ENCODE measurements at regions not wholly inside any gene's neighbourhood (a gene's known extent, or its start where the extent isn't known, plus 50 kb on each side); places are given as distances from the start of the nearest gene placed in this dataset.
"Not testable (repeated sequence)": the region's sequence is repeated elsewhere in the genome, so short reads cannot be mapped to it uniquely, and the experiment has no call there.

- DNase-seq (ENCODE audit: low spot score): not testable (repeated sequence)
Measured at GRCh38 chr7:121497545-121497944, 101.4 kb upstream of the FAM3C start.

- DNase-seq (ENCODE audit: low spot score): no peak
Measured at GRCh38 chr7:121494516-121494915, 98.4 kb upstream of the FAM3C start.

GRCh38 chr7:121493553-121493952, 97.4 kb upstream of the FAM3C start:
- DNase-seq (ENCODE audit: low spot score): no peak

GRCh38 chr7:121490309-121490708, 94.2 kb upstream of the FAM3C start:
- no peak for DNase-seq (ENCODE audit: low spot score)

- DNase-seq (ENCODE audit: low spot score): no peak
Measured at GRCh38 chr7:121489440-121489839, 93.3 kb upstream of the FAM3C start.

- DNase-seq (ENCODE audit: low spot score): no peak
Measured at GRCh38 chr7:121488111-121488650, 92.1 kb upstream of the FAM3C start.

- no peak for DNase-seq (ENCODE audit: low spot score)
Measured at GRCh38 chr7:121486590-121486989, 90.5 kb upstream of the FAM3C start.

GRCh38 chr7:121485467-121486243, 89.5 kb upstream of the FAM3C start:
- DNase-seq (ENCODE audit: low spot score): no peak

GRCh38 chr7:121484089-121484763, 88.1 kb upstream of the FAM3C start:
- DNase-seq (ENCODE audit: low spot score): no peak

- DNase-seq (ENCODE audit: low spot score): no peak
Measured at GRCh38 chr7:121480566-121481335, 84.6 kb upstream of the FAM3C start.

- DNase-seq (ENCODE audit: low spot score): no peak
Measured at GRCh38 chr7:121480058-121480457, 84.0 kb upstream of the FAM3C start.

GRCh38 chr7:121479466-121479865, 83.4 kb upstream of the FAM3C start:
- DNase-seq (ENCODE audit: low spot score): no peak

- no peak for DNase-seq (ENCODE audit: low spot score)
Measured at GRCh38 chr7:121475806-121476205, 79.7 kb upstream of the FAM3C start.

- no peak for DNase-seq (ENCODE audit: low spot score)
Measured at GRCh38 chr7:121474301-121474673, 78.2 kb upstream of the FAM3C start.

- no peak for DNase-seq (ENCODE audit: low spot score)
Measured at GRCh38 chr7:121473645-121474300, 77.7 kb upstream of the FAM3C start.

GRCh38 chr7:121466455-121466854, 70.3 kb upstream of the FAM3C start:
- DNase-seq (ENCODE audit: low spot score): no peak

- no peak for DNase-seq (ENCODE audit: low spot score)
Measured at GRCh38 chr7:121459148-121459547, 63.0 kb upstream of the FAM3C start.

GRCh38 chr7:121456785-121457359, 60.8 kb upstream of the FAM3C start:
- no peak for DNase-seq (ENCODE audit: low spot score)

- no peak for DNase-seq (ENCODE audit: low spot score)
Measured at GRCh38 chr7:121456015-121456414, 59.9 kb upstream of the FAM3C start.

- DNase-seq (ENCODE audit: low spot score): no peak
Measured at GRCh38 chr7:121452389-121452788, 56.3 kb upstream of the FAM3C start.

GRCh38 chr7:121451367-121452094, 55.4 kb upstream of the FAM3C start:
- no peak for DNase-seq (ENCODE audit: low spot score)

Data from HT-29 (cell line).